Occipital lobe (tissue), 2 donors: ENCODE measurements at regions not wholly inside any gene's neighbourhood (a gene's known extent, or its start where the extent isn't known, plus 50 kb on each side); places are given as distances from the start of the nearest gene placed in this dataset. TPM values are rescaled to one million over a fixed set of nuclear protein-coding genes. Genes with fewer than 3 reads are reported as not detected.

ENCODE experiments used
- DNase-seq: peaks from one replicate; lab custom pipeline; 2025; lab: John Stamatoyannopoulos, UW
- small RNA-seq: library from RNA; depleted of rRNA; stranded (forward); fragments of <200 nt; gene quantifications from one replicate; pipeline ENCODE3, GENCODE V24; 2014

DNA sequence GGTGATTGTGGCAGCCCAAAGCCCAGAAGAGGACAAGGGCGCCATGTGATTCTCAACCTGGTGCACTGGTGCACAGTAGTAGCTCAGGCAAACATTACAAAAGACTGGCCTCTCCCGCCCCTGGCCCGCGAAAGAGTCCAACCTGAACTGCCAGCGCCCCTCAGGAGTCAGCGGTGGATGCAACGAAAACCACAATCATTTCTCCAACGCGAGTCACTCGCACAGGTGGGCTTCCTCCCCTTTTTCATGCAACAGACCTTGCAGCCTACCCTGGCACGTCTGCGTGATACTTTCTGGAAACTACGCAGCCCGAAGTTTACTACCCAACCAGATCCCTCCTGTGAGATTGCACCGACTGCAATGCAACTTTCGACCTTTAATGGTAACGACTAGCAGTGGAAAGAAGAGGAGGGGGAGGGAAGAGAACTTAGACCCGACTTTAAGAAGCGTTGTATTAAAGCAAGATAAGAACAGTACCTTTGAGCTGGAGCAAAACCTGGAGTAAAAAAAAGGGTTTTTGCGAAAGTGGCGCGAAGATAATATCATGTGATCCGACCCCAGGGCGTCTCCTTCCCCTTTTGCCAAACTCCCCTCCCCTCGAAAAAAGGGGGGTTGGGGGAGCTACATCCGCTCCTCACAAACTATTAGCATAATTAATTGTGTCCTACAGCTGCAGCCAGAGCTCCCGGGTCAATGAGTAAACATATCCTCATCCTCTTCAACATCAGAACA, 63.3 kb upstream of the CCDC160 start:
- DNase-seq = no peak

DNA sequence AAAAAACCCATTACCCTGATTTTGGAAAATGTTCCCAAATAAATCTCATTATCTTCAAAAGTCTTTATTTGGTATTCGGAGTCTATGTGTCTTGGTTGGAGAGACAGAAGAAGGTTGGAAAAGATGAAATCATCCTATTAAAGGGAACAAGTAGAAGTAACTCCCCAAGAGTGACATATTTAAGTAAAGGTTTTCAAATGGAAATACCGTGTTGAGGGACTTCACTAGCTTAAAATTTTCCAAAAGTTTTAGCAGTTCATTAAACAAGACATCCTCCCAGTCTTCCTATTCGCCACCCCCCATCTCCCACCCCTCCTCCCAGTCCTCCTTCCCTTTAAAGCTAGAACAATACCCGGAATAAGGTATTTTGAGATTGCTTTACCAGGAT, 62.7 kb upstream of the CCDC160 start:
- DNase-seq = no peak

GRCh38 chrX:134174859-134175258, 62.1 kb upstream of the CCDC160 start:
- no peak for DNase-seq

DNA sequence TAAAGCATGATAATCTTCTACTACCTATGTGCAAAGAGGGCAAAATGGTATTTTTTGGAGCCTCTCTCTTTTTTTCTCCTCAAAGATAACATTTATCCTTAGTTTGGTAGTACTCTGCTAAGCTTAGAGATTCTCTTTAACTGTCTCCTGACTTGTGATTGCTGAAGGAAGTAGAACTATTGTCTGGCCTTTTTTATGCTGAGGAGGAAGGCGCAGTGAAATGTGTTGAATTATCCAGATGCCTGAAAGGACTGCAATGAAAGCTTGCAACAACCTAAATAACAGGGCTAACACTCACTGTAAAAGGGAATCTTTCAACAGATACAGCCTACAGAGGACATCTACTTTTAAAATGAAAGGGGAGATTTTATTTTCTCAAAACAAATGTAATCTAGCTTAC, 59.5 kb upstream of the CCDC160 start:
- DNase-seq = no peak

DNA sequence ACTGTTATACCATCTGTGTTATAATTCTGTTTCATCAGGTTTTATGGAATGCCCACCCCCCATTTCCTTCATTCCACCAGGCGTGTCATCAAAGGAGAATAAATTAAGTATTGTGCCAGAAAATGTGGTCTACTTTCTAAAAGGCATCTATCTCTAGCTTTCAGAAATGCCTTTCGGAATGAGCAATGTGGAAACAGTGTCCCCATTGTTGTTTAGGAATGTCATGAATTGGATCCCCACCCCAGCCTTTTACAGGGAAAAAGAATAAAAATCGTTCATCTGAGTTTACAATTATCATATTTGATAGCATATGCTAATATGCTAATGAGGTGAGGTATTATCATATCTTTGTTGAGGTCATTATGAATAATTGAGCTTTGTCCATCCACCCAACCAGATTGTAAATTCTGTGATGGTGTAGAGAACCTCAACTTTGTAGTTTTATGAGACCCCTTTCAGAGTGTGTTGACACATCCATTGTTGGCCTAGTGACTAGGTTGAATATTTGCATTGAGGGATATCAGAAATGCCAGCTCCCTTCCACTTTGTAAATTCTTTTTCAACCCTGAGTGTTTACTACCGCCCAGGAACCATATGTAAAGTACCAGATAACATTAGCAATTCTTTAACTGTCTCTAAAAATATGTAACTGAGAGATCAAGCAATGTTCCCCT, 56.2 kb upstream of the CCDC160 start:
- DNase-seq = no peak

DNA sequence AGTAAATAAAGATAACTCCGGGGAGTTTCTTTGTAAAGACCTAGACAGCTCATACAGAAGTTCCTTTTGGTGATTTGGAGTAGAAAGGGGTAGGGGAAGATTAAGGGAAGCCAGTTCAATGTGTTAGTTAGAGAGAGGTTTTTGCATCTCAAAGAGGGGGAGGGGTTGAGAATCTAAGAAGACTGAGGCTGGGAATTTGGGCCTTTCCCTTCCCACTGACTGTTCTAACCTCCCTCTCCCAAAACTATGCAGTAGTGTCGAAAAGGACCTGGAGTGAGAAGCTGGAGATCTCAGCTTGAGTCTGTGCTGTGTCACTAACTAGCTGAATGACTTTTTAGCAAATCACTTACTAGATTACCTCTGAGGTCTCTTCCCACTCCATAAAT, 55.7 kb upstream of the CCDC160 start:
- no peak for DNase-seq

GRCh38 chrX:134183665-134184064, 53.3 kb upstream of the CCDC160 start:
- DNase-seq = no peak

GRCh38 chrX:134184936-134185335, 52.0 kb upstream of the CCDC160 start:
- peak; percentile 0 for DNase-seq

- DNase-seq = no peak
These were observed 50.4 kb upstream of the CCDC160 start for GRCh38 chrX:134186362-134187121.

Small RNA genes in the stretch of these regions (small RNA-seq; reads per million reads assigned to genes)
- gene RF00019 (not detected), gene TIMM8BP2 (not detected)
